ENCODE measurements at regions not wholly inside any gene's neighbourhood (a gene's known extent, or its start where the extent isn't known, plus 50 kb on each side); places are given as distances from the start of the nearest gene placed in this dataset.
A peak's percentile ranks its signal among the peaks of the same experiment; 100 is the strongest.

DNA sequence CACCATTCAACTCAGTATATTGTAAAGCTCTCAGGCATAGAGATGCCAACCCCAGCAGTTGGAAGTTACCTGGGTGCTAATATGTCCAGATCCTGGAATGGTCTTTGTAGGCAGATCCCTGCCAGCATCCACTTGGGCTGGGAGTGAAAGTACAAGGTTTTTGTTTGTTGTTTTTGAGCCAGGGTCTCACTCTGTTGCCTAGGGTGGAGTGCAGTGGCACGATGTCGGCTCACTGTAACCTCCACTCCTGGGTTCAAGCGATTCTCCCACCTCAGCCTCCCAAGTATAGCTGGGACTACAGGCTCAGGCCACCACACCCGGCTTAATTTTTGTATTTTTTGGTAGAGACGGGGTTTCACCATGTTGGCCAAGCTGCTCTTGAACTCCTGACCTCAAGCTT, 177.6 kb downstream of the IRF8 start:
- H3K4me1 ChIP-seq (ENCODE audit: control insufficient read depth, insufficient read depth, low read length): no peaks in the 10 kb centered on the region
- 2% methylated on average over 5 of the region's 5 CpGs for WGBS (ENCODE audit: insufficient coverage, insufficient replicate concordance, low lambda C conversion rate, missing lambda C conversion rate)
- CTCF ChIA-PET: interaction anchor here (0.6 to 1.2 kb wide), 4 partner anchors 9 to 443 kb away, joined by 3 to 4 read pairs (median 3); no protein-coding TSS in a partner anchor
- no peak for FAIRE-seq
- no TSS peak for BruUV-seq (replicated peaks)
- no peak overlapping the region for H3K9ac ChIP-seq (ENCODE audit: control insufficient read depth, insufficient read depth, low read length)
- no peaks in the 10 kb centered on the region; a peak in 1 of 4 replicates for H3K27me3 ChIP-seq (replicated peaks in 1 of 2; ENCODE audit: control insufficient read depth in 2 of 2, insufficient read depth in 2 of 2, low read length in 1 of 2)
- no peak overlapping the region for H3K27ac ChIP-seq (ENCODE audit: control insufficient read depth, insufficient read depth)
- RAD21 ChIA-PET (ENCODE audit: unreplicated experiment): interaction anchor here (1.5 kb wide), 1 partner anchor 441 kb away, joined by 3 read pairs; no protein-coding TSS in a partner anchor
- no peaks in the 10 kb centered on the region for H3K9me3 ChIP-seq (replicated peaks; ENCODE audit: control insufficient read depth, insufficient read depth, low read length)
- H4K20me1 ChIP-seq (ENCODE audit: control insufficient read depth, insufficient read depth): no peaks in the 10 kb centered on the region
- no peaks in the 10 kb centered on the region for H3K36me3 ChIP-seq (ENCODE audit: control insufficient read depth in 2 of 2, insufficient read depth in 2 of 2, low read length in 1 of 2)
- POLR2A ChIA-PET: no interaction called here
- no peak overlapping the region for H2AFZ ChIP-seq (ENCODE audit: control insufficient read depth, low read depth, low read length)
- SMC1A ChIA-PET (ENCODE audit: uncharacterized antibody, unreplicated experiment): interaction anchor here (0.8 to 1.2 kb wide), 3 partner anchors 255 to 441 kb away, joined by 3 read pairs; no protein-coding TSS in a partner anchor
- in situ Hi-C loops (cut with MboI): no loop called here
- DNase-seq (ENCODE audit: low read depth, low spot score): no peak
- TF ChIP-seq RELA (IDR thresholded peaks at IDR 0.05; ENCODE audit: borderline replicate concordance, partially characterized antibody) (no peak), NBN (IDR thresholded peaks at IDR 0.05) (no peak)
- no peaks in the 10 kb centered on the region for H3K79me2 ChIP-seq (ENCODE audit: control insufficient read depth, insufficient read depth, low read length)
- no peak overlapping the region for H3K4me2 ChIP-seq (ENCODE audit: control insufficient read depth, insufficient read depth)
- no peak for ATAC-seq
- intact Hi-C loops (cut with micrococcal nuclease; ENCODE audit: unreplicated experiment): loop anchor here (10.0 kb wide), 2 partner anchors 128 to 208 kb away; no protein-coding TSS in a partner anchor
- no peak overlapping the region for H3K4me3 ChIP-seq

DNA sequence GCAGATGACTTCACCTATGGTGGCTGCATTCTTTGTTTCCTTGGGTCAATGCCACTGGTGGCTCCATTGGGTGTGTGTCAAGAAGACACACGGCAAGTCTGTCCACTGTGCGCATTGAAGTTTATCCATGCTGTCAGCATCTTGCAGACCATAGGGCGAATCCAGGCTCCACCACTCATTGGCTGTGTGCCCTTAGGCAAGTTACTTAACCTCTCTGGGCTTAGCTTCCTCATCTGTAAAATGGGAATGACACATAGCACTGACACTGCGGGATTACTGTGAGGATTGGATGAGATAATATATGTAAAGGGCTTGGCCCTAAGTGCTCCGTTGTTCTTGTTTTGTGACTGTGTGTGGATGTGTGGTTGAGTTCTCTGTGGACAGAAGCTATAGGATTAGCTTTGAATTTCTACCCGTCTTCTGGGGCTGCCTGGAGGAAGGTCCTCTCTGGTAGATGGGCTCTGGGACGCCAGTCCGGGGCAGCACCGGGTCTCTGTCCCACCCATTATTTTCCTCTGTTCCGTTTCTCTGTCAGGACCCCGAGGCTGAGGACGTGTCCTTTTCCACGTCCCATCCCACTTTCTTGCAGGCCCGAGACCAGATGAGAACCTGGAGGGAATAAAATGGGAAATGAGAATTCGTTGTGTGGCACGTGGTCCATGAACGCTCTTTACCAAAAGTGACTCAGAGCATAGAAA, 178.4 kb downstream of the IRF8 start:
- no peak overlapping the region for H3K4me2 ChIP-seq (ENCODE audit: control insufficient read depth, insufficient read depth)
- ChIA-PET CTCF (interaction anchor here (0.6 to 1.2 kb wide), 5 partner anchors 8 to 985 kb away, joined by 3 to 4 read pairs (median 3); no protein-coding TSS in a partner anchor), POLR2A (no interaction called here), SMC1A (ENCODE audit: uncharacterized antibody, unreplicated experiment) (interaction anchor here (0.5 to 1.7 kb wide), 3 partner anchors 60 to 256 kb away, joined by 3 read pairs; no protein-coding TSS in a partner anchor), RAD21 (ENCODE audit: unreplicated experiment) (no interaction called here)
- no peaks in the 10 kb centered on the region for H3K36me3 ChIP-seq (ENCODE audit: control insufficient read depth in 2 of 2, insufficient read depth in 2 of 2, low read length in 1 of 2)
- H3K9ac ChIP-seq (ENCODE audit: control insufficient read depth, insufficient read depth, low read length): no peak overlapping the region
- DNase-seq (ENCODE audit: low read depth, low spot score) (no peak), FAIRE-seq (no peak), ATAC-seq (no peak)
- TF ChIP-seq RAD21 (IDR thresholded peaks at IDR 0.05; ENCODE audit: insufficient read depth, low read depth, low read length) (no peak), SMARCA5 (IDR thresholded peaks at IDR 0.05) (peak; percentile 40; the same call in 1 of the 2 replicates)
- H4K20me1 ChIP-seq (ENCODE audit: control insufficient read depth, insufficient read depth): no peaks in the 10 kb centered on the region
- H2AFZ ChIP-seq (ENCODE audit: control insufficient read depth, low read depth, low read length): no peak overlapping the region
- intact Hi-C loops (cut with micrococcal nuclease; ENCODE audit: unreplicated experiment): loop anchor here (10.0 kb wide), 2 partner anchors 127 to 207 kb away; no protein-coding TSS in a partner anchor
- no peaks in the 10 kb centered on the region; a peak in 2 of 4 replicates for H3K27me3 ChIP-seq (replicated peaks in 1 of 2; ENCODE audit: control insufficient read depth in 2 of 2, insufficient read depth in 2 of 2, low read length in 1 of 2)
- in situ Hi-C loops (cut with MboI): no loop called here
- H3K4me1 ChIP-seq (ENCODE audit: control insufficient read depth, insufficient read depth, low read length): no peaks in the 10 kb centered on the region
- no peak overlapping the region for H3K4me3 ChIP-seq
- H3K79me2 ChIP-seq (ENCODE audit: control insufficient read depth, insufficient read depth, low read length): no peaks in the 10 kb centered on the region
- no peaks in the 10 kb centered on the region for H3K9me3 ChIP-seq (replicated peaks; ENCODE audit: control insufficient read depth, insufficient read depth, low read length)
- WGBS (ENCODE audit: insufficient coverage, insufficient replicate concordance, low lambda C conversion rate, missing lambda C conversion rate): 40% methylated on average over 17 of the region's 17 CpGs
- H3K27ac ChIP-seq (ENCODE audit: control insufficient read depth, insufficient read depth): no peak overlapping the region
- no TSS peak for BruUV-seq (replicated peaks)

Measured in GM12878 (cell line).